ENCODE measurements at regions not wholly inside any gene's neighbourhood (a gene's known extent, or its start where the extent isn't known, plus 50 kb on each side); places are given as distances from the start of the nearest gene placed in this dataset.

GRCh38 chr11:114758627-114759026, 80.3 kb downstream of the NXPE2 start:
- no peak for ATAC-seq

- ATAC-seq: peak; percentile 64
Measured at GRCh38 chr11:114762408-114762807, 84.1 kb downstream of the NXPE2 start.

GRCh38 chr11:114764563-114764962, 86.2 kb downstream of the NXPE2 start:
- ATAC-seq: no peak

GRCh38 chr11:114771172-114771571, 92.8 kb downstream of the NXPE2 start:
- no peak for ATAC-seq

- no peak for ATAC-seq
Measured at GRCh38 chr11:114773541-114774338, 95.4 kb downstream of the NXPE2 start.

- peak; percentile 72 for ATAC-seq
Measured at GRCh38 chr11:114774599-114775361, 96.5 kb downstream of the NXPE2 start.

GRCh38 chr11:114775875-114776621, 97.7 kb downstream of the NXPE2 start:
- ATAC-seq: no peak

GRCh38 chr11:114776956-114777355, 98.6 kb downstream of the NXPE2 start:
- no peak for ATAC-seq

GRCh38 chr11:114779189-114779588, 100.9 kb downstream of the NXPE2 start:
- no peak for ATAC-seq

- ATAC-seq: no peak
Measured at GRCh38 chr11:114782650-114783310, 104.5 kb downstream of the NXPE2 start.

GRCh38 chr11:114783805-114784204, 105.5 kb downstream of the NXPE2 start:
- no peak for ATAC-seq

GRCh38 chr11:114784216-114784615, 105.9 kb downstream of the NXPE2 start:
- no peak for ATAC-seq

- ATAC-seq: no peak
Measured at GRCh38 chr11:114784891-114785290, 106.6 kb downstream of the NXPE2 start.

- no peak for ATAC-seq
Measured at GRCh38 chr11:114785820-114786219, 107.5 kb downstream of the NXPE2 start.

GRCh38 chr11:114787126-114787525, 108.8 kb downstream of the NXPE2 start:
- no peak for ATAC-seq

GRCh38 chr11:114790910-114791309, 112.6 kb downstream of the NXPE2 start:
- ATAC-seq: no peak

- no peak for ATAC-seq
Measured at GRCh38 chr11:114794048-114794684, 115.8 kb downstream of the NXPE2 start.

- ATAC-seq: peak; percentile 51
Measured at GRCh38 chr11:114796954-114797721, 118.8 kb downstream of the NXPE2 start.

GRCh38 chr11:114799476-114799875, 121.1 kb downstream of the NXPE2 start:
- ATAC-seq: no peak

- ATAC-seq: no peak
Measured at GRCh38 chr11:114801773-114802172, 123.4 kb downstream of the NXPE2 start.

- no peak for ATAC-seq
Measured at GRCh38 chr11:114802878-114803277, 124.6 kb downstream of the NXPE2 start.
